Panc1 (cell line): ENCODE measurements at regions not wholly inside any gene's neighbourhood (a gene's known extent, or its start where the extent isn't known, plus 50 kb on each side); places are given as distances from the start of the nearest gene placed in this dataset.

Experiments
- ATAC-seq: fragments of 200-7000 bp; cut with Tn5 transposase; 2 replicates; pipeline ENCODE4 v1.9.1; 2020; ENCODE audit warnings: mild to moderate bottlenecking, moderate library complexity
- BruUV-seq: library from RNA; stranded (reverse); fragments of 400-500 nt; replicated peaks from 2 replicates; lab custom pipeline; 2021; lab: Mats Ljungman, UMichigan
- CTCF ChIA-PET: fragments of 300-600 bp; sonication (Branson Sonifier 250); formaldehyde crosslinking; loops from one replicate; lab custom pipeline; 2022; ENCODE audit warnings: antibody characterized with exemption; lab: Charles Lee
- POLR2A ChIA-PET: fragments of 300-600 bp; sonication (Branson Sonifier 250); formaldehyde crosslinking; loops from one replicate; lab custom pipeline; 2022; ENCODE audit warnings: antibody characterized with exemption; lab: Charles Lee
- DNase-seq: peaks from one replicate; pipeline ENCODE4 v3.0.0-alpha.2; 2010; ENCODE audit warnings: low read depth, low spot score
- H3K27ac ChIP-seq: 2 replicates; pipeline ENCODE4 v1.5.1; 2011; ENCODE audit warnings: mild to moderate bottlenecking, low read length, inconsistent platforms
- H3K27me3 ChIP-seq: fragments of 200-500 bp; sonication (Bioruptor generic); 2 replicates; pipeline ENCODE4 v1.6.0; 2014; ENCODE audit warnings: low read length, inconsistent platforms; ENCODE audit not compliant: control insufficient read depth, insufficient read depth
- H3K36me3 ChIP-seq: fragments of 200-500 bp; sonication (Bioruptor generic); 2 replicates; pipeline ENCODE4 v1.5.1; 2014; ENCODE audit warnings: inconsistent platforms, mild to moderate bottlenecking, low read length, moderate library complexity; ENCODE audit not compliant: control insufficient read depth, insufficient read depth
- H3K4me1 ChIP-seq: 2 replicates; pipeline ENCODE4 v1.5.1; 2011; ENCODE audit warnings: inconsistent platforms, mild to moderate bottlenecking, low read length, moderate library complexity; ENCODE audit not compliant: control insufficient read depth, insufficient read depth
- H3K4me3 ChIP-seq, 2 experiments: 2 replicates each; pipeline ENCODE4 v1.5.1; 2011 to 2012; ENCODE audit warnings: low read depth in 2 of 2, low read length in 2 of 2, mild to moderate bottlenecking in 2 of 2, inconsistent platforms in 1 of 2, moderate library complexity in 1 of 2
- H3K9me3 ChIP-seq: fragments of 200-500 bp; sonication (Bioruptor generic); 2 replicates; pipeline ENCODE4 v1.5.1; 2014; ENCODE audit warnings: low read depth, mild to moderate bottlenecking, inconsistent platforms, low read length, moderate library complexity; ENCODE audit not compliant: control insufficient read depth, insufficient read depth
- CTCF ChIP-seq: fragments of 450-650 bp; IDR thresholded peaks from 2 replicates; pipeline ENCODE4 v1.5.1; 2017; ENCODE audit warnings: mild to moderate bottlenecking
- POLR2AphosphoS5 ChIP-seq: IDR thresholded peaks from 2 replicates; pipeline ENCODE4 v1.6.1; 2012; ENCODE audit warnings: mild to moderate bottlenecking, low read depth, low read length, moderate library complexity
- REST ChIP-seq, 2 experiments: IDR thresholded peaks; 2 replicates each; pipeline ENCODE4 v1.6.1; 2011 to 2012; ENCODE audit warnings: low read depth in 2 of 2, control low read depth in 1 of 2, low read length in 1 of 2, mild to moderate bottlenecking in 1 of 2, moderate library complexity in 1 of 2; ENCODE audit not compliant: insufficient read depth in 1 of 2
- SIN3A ChIP-seq: IDR thresholded peaks from 2 replicates; pipeline ENCODE4 v1.6.1; 2012; ENCODE audit warnings: low read depth, mild to moderate bottlenecking, low read length, moderate library complexity, borderline replicate concordance; ENCODE audit not compliant: insufficient read depth
- TCF7L2 ChIP-seq: IDR thresholded peaks from 2 replicates; pipeline ENCODE4 v1.6.1; 2011; ENCODE audit warnings: mild to moderate bottlenecking, low read depth, low read length, inconsistent platforms
- in situ Hi-C: cut with HindIII; loops from 2 replicates; pipeline ENCODE4 v1.10.0; 2016; ENCODE audit warnings: low sequenced_read_pairs, low pct_unique_long_range_greater_than_20kb
- intact Hi-C: fragments of 100-400 bp; cut with micrococcal nuclease; formaldehyde crosslinking; loops from one replicate; pipeline ENCODE4 v1.10.0; 2022; ENCODE audit not compliant: unreplicated experiment

GRCh38 chr4:104986306-104986705, 160.4 kb upstream of the TET2 start:
- H3K4me1 ChIP-seq, result no peaks in the 10 kb centered on the region
- ATAC-seq, result no peak
- no peak for TF ChIP-seq TCF7L2
- TF ChIP-seq POLR2AphosphoS5, result no peak
- TF ChIP-seq REST (IDR thresholded peaks at IDR 0.05; ENCODE audit: insufficient read depth in 1 of 2, low read depth in 2 of 2, low read length in 1 of 2), result no peak
- TF ChIP-seq SIN3A, result no peak
- no peak overlapping the region for H3K4me3 ChIP-seq
- no peaks in the 10 kb centered on the region for H3K36me3 ChIP-seq
- ChIA-PET CTCF (no interaction called here), POLR2A (no interaction called here)
- H3K27ac ChIP-seq, result no peak overlapping the region
- in situ Hi-C loops, result no loop called here
- intact Hi-C loops, result no loop called here
- H3K9me3 ChIP-seq, result no peaks in the 10 kb centered on the region
- no peak for DNase-seq
- BruUV-seq, result no TSS peak
- no peaks in the 10 kb centered on the region for H3K27me3 ChIP-seq

- H3K4me3 ChIP-seq, result no peak overlapping the region
- H3K4me1 ChIP-seq, result no peaks in the 10 kb centered on the region
- no peak for ATAC-seq
- no peak overlapping the region for H3K27ac ChIP-seq
- TF ChIP-seq REST (IDR thresholded peaks at IDR 0.05; ENCODE audit: insufficient read depth in 1 of 2, low read depth in 2 of 2, low read length in 1 of 2) (no peak), CTCF (no peak), TCF7L2 (no peak), SIN3A (no peak), POLR2AphosphoS5 (no peak)
- no peaks in the 10 kb centered on the region for H3K27me3 ChIP-seq
- intact Hi-C loops (no loop called here), in situ Hi-C loops (no loop called here)
- no peak for DNase-seq
- no TSS peak for BruUV-seq
- H3K9me3 ChIP-seq, result no peaks in the 10 kb centered on the region
- ChIA-PET POLR2A (no interaction called here), CTCF (no interaction called here)
- no peaks in the 10 kb centered on the region for H3K36me3 ChIP-seq
These were observed 157.3 kb upstream of the TET2 start for GRCh38 chr4:104989371-104989770.
